ENCODE measurements at regions not wholly inside any gene's neighbourhood (a gene's known extent, or its start where the extent isn't known, plus 50 kb on each side); places are given as distances from the start of the nearest gene placed in this dataset.
A peak's percentile ranks its signal among the peaks of the same experiment; 100 is the strongest.
"Not testable (repeated sequence)": the region's sequence is repeated elsewhere in the genome, so short reads cannot be mapped to it uniquely, and the experiment has no call there.

GRCh38 chr10:128178302-128178958 lies 52.2 kb upstream of the MKI67 start:
- DNase-seq = no peak

DNA sequence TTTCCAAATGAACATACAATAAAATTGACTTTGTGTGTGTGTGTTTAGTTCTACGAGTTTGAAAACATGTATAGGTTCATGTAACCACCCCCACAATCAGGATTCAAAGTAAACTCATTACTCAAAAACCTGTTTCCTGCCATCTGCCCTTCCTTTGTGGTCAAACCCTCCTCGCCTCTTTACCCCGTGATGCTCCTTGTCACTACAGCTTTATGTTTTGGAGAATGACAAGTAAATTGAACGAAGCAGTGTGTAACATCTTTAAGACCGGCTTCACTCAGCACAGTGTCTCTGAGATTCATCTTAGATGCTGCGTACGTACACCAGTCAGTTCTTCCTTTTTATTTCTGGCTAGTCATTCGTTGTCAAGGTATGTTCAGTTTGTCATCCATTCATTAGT lies 54.6 kb upstream of the MKI67 start:
- no peak for DNase-seq

DNA sequence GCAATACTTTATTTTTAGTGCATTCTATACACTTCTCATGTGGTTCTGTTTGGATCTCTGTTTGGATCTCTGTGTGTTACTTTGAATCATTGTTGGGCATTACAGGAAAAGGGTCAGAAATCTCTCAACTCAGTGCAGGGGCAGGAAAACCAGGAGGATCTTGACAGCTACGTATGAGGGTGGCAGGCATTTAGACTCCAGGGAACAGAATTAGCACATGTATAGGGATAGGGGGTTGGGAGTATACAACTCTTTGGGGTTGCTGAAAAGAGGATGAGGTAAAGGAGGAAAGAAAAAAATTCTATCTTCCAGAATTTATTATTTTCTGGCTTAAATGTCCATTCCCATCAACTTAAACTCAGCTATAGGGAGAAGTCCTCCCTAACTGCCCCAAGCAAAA lies 59.4 kb upstream of the MKI67 start:
- no peak for DNase-seq

DNA sequence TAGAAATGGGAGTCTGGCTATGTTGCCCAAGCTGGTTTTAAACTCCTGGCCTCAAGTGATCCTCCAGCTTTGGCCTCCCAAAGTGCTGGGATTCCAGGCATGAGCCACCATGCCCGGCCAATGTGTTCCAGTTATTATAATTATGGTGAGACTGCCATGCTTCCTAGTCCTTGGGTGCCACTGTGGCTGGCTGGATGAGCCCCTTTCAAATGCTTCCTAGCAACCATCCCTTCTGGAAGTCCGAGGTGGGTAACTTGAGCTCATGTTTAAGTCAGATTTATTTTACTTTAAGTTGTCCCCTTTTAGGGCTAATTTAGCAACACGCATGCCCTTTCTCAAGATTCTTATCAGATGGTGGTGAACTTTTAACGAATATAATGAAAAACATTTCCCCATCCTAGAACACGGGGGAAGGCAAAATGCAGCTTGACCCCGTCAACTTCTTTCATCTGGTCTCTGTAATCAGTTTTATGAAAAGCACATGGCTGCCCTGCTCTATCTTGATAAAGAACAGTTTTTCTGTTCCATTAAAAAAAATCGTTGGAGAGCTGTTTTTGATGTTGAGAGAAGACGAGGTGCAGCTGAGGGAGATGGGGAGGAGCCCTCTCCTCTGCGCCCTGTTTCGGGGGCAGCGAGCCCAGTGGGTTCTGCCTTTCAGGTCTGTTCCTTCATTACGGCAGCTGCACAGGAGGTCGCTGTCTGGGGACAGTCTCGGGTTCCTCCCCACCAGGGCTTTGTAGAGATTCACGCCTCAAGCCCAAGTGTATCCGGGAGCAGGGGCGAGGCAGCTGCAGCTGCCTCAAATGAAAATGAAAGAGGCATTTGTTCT lies 61.0 kb upstream of the MKI67 start:
- DNase-seq = peak in 1 of 3 donors; percentile 25

GRCh38 chr10:128187788-128188185 lies 61.6 kb upstream of the MKI67 start:
- no peak for DNase-seq

GRCh38 chr10:128189176-128189575 lies 63.0 kb upstream of the MKI67 start:
- DNase-seq = no peak

DNA sequence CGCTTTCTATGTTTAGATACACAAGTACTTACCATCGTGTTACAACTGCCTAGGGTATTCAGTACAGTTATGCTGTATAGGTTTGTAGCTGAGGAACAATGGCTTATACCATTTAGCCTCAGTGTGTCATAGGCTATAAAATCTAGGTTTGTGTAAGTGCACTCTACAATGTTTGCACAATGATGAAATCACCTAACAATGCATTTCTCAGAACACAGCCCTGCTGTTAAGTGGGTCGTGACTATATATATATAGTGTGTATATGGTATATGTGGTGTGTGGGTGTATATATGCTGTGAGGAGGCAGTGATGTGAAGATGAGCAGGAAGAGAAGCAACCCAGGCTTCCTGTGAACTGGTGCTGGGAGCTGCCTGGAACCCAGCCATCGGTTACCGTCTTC lies 65.6 kb upstream of the MKI67 start:
- no peak for DNase-seq

DNA sequence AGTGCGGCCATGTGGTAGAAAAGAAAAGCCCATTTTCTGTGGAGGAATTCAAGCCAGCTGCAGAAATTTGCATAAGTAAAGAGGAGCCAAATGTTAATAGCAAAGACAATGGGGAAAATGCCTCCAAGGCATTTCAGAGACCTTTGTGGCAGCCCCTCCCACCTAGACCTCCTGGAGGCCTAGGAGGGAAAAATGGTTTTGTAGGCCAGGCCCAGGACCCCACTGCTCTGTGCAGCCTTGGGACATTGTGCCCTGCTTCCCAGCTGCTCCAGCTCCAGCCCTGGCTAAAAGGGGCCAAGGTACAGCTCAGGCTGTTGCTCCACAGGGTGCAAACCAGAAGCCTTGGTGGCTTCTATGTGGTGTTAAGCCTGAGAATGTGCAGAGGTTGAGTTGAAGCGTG lies 75.6 kb upstream of the MKI67 start:
- DNase-seq = not testable (repeated sequence)

- DNase-seq = no peak
These were observed 76.8 kb upstream of the MKI67 start for GRCh38 chr10:128203028-128203427.

DNA sequence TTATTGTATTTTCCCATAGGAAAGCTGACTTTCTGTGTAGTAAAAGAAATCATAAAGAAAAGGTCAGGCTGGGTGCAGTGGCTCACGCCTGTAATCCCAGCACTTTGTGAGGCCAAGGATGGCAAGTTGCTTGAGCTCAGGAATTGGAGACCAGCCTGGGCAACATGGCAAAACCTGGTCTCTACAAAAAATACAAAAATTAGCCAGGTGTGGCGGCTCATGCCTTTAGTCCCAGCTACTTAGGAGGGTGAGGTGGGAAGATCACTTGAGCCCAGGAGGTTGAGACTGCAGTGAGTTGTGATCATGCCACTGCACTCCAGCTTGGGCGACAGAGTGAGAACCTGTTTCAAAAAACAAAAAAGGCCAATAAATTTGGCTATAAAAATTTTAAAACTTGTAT lies 79.4 kb upstream of the MKI67 start:
- DNase-seq = not testable (repeated sequence)

DNA sequence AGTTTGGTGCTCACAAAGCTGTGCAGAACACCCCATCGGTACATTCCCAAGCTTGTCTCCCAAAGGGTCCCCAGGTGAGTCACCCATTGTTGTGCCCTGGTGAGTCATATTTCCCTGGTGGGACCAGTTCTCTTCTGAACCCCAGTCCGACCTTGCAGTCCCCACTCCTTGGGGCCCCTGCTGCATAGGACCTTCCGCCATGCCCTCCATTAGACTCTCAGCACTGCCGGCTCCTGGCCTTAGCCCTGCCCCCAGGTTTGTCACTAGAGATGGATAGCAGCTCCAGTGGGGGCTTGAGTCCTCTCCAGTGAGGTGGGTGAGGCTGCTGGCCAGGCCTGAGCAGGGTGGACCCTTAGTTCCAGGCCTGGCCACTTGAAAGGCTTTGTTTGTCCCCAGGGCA lies 80.5 kb upstream of the MKI67 start:
- DNase-seq = no peak

DNA sequence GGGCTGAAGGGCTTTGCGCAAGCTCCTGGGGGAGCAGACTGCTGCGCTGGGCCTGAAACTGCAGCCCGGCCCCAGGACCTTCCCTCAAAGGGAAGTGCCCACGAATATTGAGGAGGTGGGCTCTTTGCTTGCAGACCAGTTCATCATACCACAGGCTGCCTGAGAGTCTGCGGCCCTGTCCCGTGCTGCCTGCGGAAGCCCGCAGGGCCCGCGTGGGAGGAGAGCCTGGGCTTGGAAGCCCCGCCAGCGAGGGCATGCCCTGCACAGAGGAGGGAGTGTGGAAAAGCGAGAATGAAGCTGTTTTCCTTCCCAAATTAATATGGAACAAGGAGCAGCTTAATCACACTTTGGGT lies 83.6 kb upstream of the MKI67 start:
- no peak for DNase-seq

DNA sequence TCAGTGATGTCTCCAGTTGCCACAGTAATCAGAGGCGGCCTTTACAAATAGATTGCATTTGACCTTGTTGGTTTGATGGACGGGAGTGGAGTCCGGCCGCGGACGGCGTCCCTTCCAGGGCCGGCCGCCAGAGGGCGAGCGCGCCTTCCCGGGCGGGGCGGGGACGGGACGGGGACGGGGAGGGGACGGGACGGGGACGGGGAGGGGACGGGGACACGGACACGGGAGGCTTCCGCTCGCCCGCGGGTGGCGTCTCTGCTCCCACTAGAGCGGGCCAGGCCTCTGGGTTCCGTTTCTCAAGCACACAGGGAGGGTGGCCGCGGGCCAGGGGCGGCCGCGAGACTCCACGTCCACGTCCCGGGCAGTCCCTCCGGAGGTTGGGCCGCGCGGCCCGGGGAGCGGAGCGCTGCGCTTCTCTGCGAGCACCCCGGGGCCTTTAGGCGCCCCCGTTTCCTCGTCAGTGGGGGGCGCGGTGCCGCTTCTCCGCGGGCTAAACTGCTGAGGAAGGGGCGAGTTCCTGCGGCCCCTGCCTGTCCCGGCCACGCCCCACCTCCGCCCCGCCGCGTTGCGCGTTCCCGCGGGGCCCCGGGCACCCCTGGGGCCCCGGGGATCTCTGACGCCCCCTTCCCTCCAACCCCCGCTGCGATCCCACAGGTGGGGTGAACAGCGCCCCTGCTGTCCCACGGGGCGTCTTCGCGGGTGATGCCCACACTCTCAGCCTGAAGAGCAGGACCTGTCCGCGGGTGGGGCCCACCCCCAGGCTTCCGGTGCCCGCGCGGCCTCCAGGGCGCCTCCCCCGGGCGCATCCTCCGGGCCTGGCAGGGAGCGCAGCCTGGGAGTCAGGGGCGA lies 84.2 kb upstream of the MKI67 start:
- DNase-seq = peak; percentile 26 to 86 (median 74)

DNA sequence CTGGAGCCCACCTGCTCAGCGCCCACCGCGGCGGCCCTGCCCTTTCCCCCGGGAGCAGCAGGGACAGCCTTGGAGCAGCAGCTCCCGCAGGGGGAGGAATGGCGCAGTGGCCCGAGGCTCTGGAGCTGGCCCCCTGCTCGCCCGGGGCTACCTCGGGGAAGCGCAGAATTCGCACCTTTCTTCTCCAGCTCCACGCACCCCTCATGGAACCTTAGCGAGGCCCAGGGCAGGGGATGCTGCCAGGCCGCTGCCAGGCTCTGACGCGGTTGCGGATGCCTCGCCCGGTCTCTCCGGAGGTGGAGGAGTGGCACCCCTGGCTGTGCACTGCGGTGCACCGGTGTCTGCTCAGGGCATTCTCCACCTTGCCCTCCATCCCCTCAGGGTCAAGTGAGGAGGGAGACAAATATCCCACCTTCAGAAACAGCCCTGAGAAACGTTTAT lies 84.9 kb upstream of the MKI67 start:
- DNase-seq = no peak

- peak; percentile 66 to 91 (median 84) for DNase-seq
These were observed 85.9 kb upstream of the MKI67 start for GRCh38 chr10:128211953-128212727.

GRCh38 chr10:128213156-128213555 lies 86.9 kb upstream of the MKI67 start:
- DNase-seq = peak in 1 of 3 donors; percentile 40

DNA sequence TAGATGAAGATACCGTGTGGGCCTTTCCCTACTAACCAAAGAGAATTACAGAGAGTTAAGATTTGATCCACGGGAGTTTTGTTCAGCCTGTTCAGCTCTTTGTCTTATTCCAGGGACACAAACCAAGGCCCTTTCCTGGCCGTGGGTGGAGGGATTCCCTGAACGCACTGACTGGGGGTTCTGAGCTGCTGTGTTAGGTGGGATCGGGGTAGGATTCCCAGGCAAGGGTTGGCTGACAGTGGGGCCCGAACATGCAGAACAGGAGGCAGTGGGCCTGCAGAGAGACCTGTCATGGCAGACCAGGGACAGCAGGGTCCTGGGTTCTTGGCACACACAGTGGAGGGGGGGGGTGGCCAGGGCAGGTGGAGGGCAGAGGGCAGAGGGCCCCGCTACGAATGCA lies 89.5 kb upstream of the MKI67 start:
- no peak for DNase-seq

GRCh38 chr10:128217136-128217535 lies 90.9 kb upstream of the MKI67 start:
- no peak for DNase-seq

- no peak for DNase-seq
These were observed 91.9 kb upstream of the MKI67 start for GRCh38 chr10:128218161-128218560.

- no peak for DNase-seq
These were observed 93.1 kb upstream of the MKI67 start for GRCh38 chr10:128219295-128219694.

GRCh38 chr10:128220021-128220420 lies 93.8 kb upstream of the MKI67 start:
- DNase-seq = no peak

- no peak for DNase-seq
These were observed 94.9 kb upstream of the MKI67 start for GRCh38 chr10:128221117-128221516.

All from muscle of back (tissue), 3 donors.